Ectodermal cell (in vitro differentiated cells): ENCODE measurements at regions not wholly inside any gene's neighbourhood (a gene's known extent, or its start where the extent isn't known, plus 50 kb on each side); places are given as distances from the start of the nearest gene placed in this dataset.

Source experiments
- H3K27ac ChIP-seq: 2 replicates; pipeline ENCODE4 v1.7.0; 2013; ENCODE audit warnings: mild to moderate bottlenecking, low read depth, low read length; ENCODE audit not compliant: insufficient read depth, poor library complexity, severe bottlenecking
- H3K27me3 ChIP-seq: 2 replicates; pipeline ENCODE4 v1.7.0; 2013; ENCODE audit warnings: mild to moderate bottlenecking, low read length; ENCODE audit not compliant: insufficient read depth, control insufficient read depth, poor library complexity, severe bottlenecking
- H3K36me3 ChIP-seq: one replicate; pipeline ENCODE4 v1.7.0; 2013; ENCODE audit warnings: low read length; ENCODE audit not compliant: control insufficient read depth, insufficient read depth
- H3K4me1 ChIP-seq: one replicate; pipeline ENCODE4 v1.7.0; 2013; ENCODE audit warnings: low read length; ENCODE audit not compliant: control insufficient read depth, insufficient read depth
- H3K4me3 ChIP-seq: 2 replicates; pipeline ENCODE4 v1.7.0; 2013; ENCODE audit warnings: low read depth, low read length, control low read depth; ENCODE audit not compliant: insufficient read depth
- H3K9me3 ChIP-seq: 2 replicates; pipeline ENCODE4 v1.7.0; 2013; ENCODE audit warnings: mild to moderate bottlenecking, low read length, moderate library complexity; ENCODE audit not compliant: control insufficient read depth
- WGBS, 2 experiments: methylation state at CpG; one replicate each; pipeline ENCODE4 v1.1.7; 2013; ENCODE audit warnings: missing lambda C conversion rate in 2 of 2; 5-methylcytosine and 5-hydroxymethylcytosine counted together

DNA sequence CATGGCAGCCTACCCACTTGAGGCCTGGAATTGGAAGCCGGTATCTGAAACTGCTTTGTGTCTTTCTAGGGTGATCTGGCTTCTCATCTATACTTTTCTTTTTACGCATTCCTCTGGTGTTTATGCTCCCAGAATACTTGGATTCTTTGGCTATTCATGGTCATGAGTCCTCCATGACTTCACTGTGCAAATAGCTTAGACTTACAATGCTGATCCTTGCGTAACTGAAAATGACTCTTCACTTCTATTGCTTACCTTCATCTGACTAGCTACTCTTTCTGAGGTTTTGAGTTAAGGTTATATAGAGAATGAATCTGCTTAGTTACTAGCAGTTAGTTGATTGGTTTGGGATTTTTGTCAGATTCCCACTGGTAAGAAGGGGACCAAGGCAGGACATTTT is 121.7 kb upstream of the NOVA1 start:
- 99 to 100% methylated on average over 3 of the region's 3 CpGs for WGBS, 2 experiments
- H3K4me1 ChIP-seq = no peaks in the 10 kb centered on the region
- no peak overlapping the region for H3K27ac ChIP-seq
- H3K27me3 ChIP-seq = no peaks in the 10 kb centered on the region
- H3K4me3 ChIP-seq = no peak overlapping the region
- H3K36me3 ChIP-seq = no peaks in the 10 kb centered on the region
- H3K9me3 ChIP-seq = no peaks in the 10 kb centered on the region

DNA sequence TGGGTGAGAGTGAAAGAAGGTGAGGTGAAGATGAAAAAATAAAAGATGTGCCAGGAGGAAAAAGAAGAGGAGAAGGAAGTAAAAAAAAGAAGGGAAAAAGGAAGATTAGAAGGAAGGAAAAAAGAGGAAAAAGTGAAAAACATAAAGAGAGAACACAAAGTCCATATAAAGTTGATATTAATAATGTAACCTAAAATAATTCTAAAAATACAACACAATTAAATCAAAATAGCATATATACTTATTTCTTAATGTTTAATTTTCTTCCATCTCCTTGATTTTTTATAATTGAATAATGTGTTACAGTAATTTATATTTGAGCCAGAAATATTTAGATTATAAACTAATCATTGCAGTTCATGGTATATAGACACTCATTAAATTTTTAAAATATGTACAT is 124.4 kb upstream of the NOVA1 start:
- Histone ChIP-seq H3K4me1 (no peaks in the 10 kb centered on the region), H3K27ac (no peak overlapping the region), H3K4me3 (no peak overlapping the region), H3K36me3 (no peaks in the 10 kb centered on the region), H3K27me3 (no peaks in the 10 kb centered on the region), H3K9me3 (no peaks in the 10 kb centered on the region)

DNA sequence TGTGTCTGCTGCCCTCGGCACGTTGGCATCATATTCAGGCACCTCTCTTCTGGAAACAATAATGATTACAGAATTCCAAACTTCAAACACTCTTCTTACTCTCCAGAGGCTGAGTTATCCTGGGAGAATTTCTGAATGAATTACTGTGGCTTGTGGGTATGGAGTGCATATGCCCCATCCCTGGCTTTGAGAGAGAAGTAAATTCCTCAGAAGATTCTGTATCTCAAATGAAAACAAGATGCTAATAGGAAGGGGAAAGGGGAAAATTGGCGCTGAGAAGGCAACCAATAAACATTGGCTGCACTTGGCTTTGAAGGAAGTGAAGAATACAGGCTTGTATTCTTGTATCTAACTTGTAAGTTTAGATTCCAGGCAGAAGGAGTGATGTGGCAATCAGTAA is 132.0 kb upstream of the NOVA1 start:
- Histone ChIP-seq H3K27me3 (no peaks in the 10 kb centered on the region), H3K27ac (no peak overlapping the region), H3K36me3 (no peaks in the 10 kb centered on the region), H3K4me1 (no peaks in the 10 kb centered on the region), H3K9me3 (no peaks in the 10 kb centered on the region), H3K4me3 (no peak overlapping the region)
- WGBS, 2 experiments = 84 to 88% methylated on average over 3 of the region's 3 CpGs

DNA sequence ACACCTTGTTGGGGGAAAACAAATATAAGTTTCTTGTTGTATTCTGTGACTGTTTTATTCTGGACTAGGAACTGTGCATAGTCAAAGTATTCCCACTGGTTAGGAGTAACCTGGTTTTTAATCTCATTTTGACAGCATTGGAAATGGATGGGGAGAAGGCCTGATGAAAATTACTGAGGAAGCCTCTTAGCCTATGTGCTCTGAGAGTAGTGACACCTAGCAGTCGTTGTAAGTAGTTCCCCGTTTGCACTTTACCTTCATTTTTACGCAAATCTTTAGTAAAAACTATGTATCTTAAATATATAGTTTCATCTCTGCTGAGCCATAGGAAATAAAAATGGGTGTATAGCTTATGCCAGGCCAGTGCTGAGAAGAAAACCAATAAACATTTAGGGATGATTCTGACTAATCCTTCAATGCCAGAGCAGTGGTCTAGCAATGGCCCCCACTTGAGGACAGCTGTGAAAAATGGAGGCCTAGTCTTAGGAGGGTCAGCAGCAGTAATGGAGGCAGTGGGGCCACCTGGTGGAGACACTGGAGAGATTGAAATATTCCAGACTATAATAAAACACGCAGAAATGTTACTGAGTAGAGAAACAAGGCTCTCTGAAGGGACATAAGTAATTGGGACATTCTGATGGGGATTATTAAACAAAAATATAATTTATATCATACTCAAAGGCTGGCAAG is 133.2 kb upstream of the NOVA1 start:
- H3K36me3 ChIP-seq = no peaks in the 10 kb centered on the region
- H3K27ac ChIP-seq = no peak overlapping the region
- H3K4me3 ChIP-seq = no peak overlapping the region
- no peaks in the 10 kb centered on the region for H3K9me3 ChIP-seq
- H3K27me3 ChIP-seq = no peaks in the 10 kb centered on the region
- 76 to 100% methylated on average over 1 to 3 of the region's 4 CpGs for WGBS, 2 experiments
- no peaks in the 10 kb centered on the region for H3K4me1 ChIP-seq

DNA sequence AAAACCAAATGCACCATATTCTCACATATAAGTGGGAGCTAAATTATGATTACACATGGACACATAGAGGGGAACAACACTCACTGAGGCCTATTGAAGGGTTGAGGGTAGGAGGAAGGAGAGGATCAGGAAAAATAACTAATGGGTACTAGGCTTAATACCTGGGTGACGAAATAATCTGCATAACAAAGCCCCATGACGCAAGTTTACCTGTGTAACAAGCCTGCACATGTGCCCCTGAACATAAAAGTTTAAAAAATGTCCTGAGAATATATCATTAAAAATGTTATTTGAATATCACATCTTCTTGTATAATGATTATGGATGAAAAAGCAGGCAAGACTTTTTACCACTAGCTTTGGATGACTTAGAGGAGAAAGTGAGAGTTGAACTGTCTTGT is 138.0 kb upstream of the NOVA1 start:
- H3K4me1 ChIP-seq = no peaks in the 10 kb centered on the region
- no peak overlapping the region for H3K27ac ChIP-seq
- no peaks in the 10 kb centered on the region for H3K9me3 ChIP-seq
- H3K27me3 ChIP-seq = no peaks in the 10 kb centered on the region
- H3K36me3 ChIP-seq = no peaks in the 10 kb centered on the region
- WGBS, 2 experiments = 92 to 93% methylated on average over 2 of the region's 2 CpGs
- H3K4me3 ChIP-seq = no peak overlapping the region

DNA sequence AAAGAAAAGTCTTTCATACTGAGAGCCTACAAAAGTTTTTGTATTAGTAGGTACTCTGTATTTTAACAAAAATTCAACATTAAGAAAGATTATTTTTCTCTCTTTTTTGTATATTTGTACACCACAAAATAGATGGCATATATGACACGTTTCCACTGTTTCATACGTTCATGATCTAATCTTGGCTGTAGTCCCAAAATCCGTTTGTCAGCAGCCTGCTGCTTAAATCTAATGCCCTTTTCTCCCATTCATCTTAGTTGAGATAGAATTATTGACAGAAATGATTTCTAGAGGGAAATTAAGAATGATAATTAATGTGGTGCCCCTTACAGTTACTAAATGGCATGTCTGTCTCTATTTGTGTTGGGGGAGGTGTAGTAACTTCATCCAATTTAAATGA is 140.7 kb upstream of the NOVA1 start:
- Histone ChIP-seq H3K4me1 (no peaks in the 10 kb centered on the region), H3K36me3 (no peaks in the 10 kb centered on the region), H3K27ac (no peak overlapping the region), H3K9me3 (no peaks in the 10 kb centered on the region), H3K27me3 (no peaks in the 10 kb centered on the region), H3K4me3 (no peak overlapping the region)
- 92 to 95% methylated on average over 3 of the region's 3 CpGs for WGBS, 2 experiments

DNA sequence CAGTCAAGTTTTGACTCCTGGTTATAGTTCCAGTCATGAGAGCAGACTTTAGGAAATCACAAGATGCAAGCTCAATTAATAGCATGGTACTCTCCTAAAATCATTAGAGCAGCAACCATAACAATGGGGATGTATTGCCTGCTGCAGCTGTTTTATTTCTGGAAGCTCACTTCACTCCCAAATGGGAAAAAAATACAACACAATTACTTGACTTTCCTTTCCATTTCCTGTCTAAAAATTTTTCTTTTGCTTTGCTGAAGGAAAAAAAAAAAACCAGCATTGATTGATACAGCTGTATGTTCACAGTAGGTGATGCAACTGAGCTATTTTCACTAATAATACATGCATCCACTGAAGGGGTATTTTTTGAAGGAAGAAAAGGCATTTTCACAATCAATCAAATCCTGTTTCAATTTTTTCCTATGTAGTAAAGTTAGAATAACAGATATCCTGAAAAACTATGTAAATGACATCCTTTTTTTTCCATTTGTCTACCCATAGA is 143.9 kb upstream of the NOVA1 start:
- H3K27ac ChIP-seq = no peak overlapping the region
- no peaks in the 10 kb centered on the region for H3K36me3 ChIP-seq
- H3K9me3 ChIP-seq = no peaks in the 10 kb centered on the region
- H3K27me3 ChIP-seq = no peaks in the 10 kb centered on the region
- no peak overlapping the region for H3K4me3 ChIP-seq
- no peaks in the 10 kb centered on the region for H3K4me1 ChIP-seq

DNA sequence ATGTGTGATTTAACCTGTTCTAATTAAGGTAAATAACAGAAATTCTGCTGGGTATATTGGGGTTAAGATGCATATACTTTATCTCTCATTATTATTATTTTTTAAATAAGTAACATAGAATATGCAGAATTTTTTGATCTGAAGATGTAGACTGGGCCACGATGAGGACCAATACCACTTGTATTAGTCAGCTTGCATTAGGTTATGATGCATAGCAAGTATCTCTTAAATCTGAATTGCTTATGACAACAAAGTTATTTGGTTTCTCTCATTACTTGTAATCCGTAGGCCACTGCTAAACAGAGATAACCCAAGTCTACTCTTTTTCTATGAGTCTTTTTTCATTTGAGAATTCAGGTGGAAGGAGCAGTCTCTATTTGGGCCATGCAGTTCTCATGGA is 145.5 kb upstream of the NOVA1 start:
- H3K4me1 ChIP-seq = no peaks in the 10 kb centered on the region
- H3K36me3 ChIP-seq = no peaks in the 10 kb centered on the region
- H3K4me3 ChIP-seq = no peak overlapping the region
- WGBS, 2 experiments = 90 to 100% methylated on average over 1 to 2 of the region's 2 CpGs
- H3K27ac ChIP-seq = no peak overlapping the region
- H3K27me3 ChIP-seq = no peaks in the 10 kb centered on the region
- H3K9me3 ChIP-seq = no peaks in the 10 kb centered on the region

DNA sequence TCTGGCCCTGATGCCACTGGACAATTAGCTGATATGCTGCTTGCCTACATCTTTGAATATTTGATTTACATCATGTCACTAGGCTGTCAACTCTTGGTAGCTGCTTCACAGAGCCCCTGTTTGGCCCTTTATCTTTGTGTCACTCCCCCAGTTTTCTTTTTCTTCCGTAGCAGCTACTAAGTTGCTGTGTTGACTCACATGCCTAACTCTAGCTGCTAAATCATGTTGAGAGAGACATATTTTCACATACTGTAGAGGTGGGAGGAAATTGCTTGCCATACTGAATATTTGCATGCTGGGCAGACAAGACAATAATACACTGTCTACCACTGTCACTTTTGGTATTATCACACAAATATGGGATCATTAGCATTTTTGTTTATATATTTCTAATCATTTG is 147.1 kb upstream of the NOVA1 start:
- no peaks in the 10 kb centered on the region for H3K9me3 ChIP-seq
- H3K36me3 ChIP-seq = no peaks in the 10 kb centered on the region
- no peaks in the 10 kb centered on the region for H3K27me3 ChIP-seq
- no peaks in the 10 kb centered on the region for H3K4me1 ChIP-seq
- H3K27ac ChIP-seq = no peak overlapping the region
- 100% methylated on average over 1 of the region's 1 CpG for WGBS, 2 experiments
- H3K4me3 ChIP-seq = no peak overlapping the region

DNA sequence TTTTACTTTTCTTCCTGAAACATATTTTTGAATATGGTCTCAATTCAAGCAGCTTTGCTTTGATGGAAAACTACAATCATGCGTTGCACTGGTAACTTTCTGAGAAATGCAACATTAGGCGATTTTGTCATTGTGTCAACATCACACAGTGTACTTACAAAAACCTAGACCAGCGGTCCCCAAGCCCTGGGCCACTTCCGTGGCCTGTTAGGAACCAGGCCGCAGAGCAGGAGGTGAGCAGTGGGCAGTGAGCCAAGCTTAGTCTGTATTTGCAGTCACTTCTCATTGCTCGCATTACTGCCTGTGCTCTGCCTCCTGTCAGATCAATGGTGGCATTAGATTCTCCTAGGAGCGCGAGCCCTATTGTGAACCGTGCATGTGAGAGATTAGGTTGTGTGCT is 163.7 kb upstream of the NOVA1 start:
- Histone ChIP-seq H3K4me3 (no peak overlapping the region), H3K4me1 (peaks cover 6% of the 10 kb centered on the region), H3K36me3 (no peaks in the 10 kb centered on the region), H3K27ac (no peak overlapping the region), H3K9me3 (no peaks in the 10 kb centered on the region), H3K27me3 (no peaks in the 10 kb centered on the region)
- WGBS, 2 experiments = 93 to 95% methylated on average over 9 of the region's 9 CpGs

DNA sequence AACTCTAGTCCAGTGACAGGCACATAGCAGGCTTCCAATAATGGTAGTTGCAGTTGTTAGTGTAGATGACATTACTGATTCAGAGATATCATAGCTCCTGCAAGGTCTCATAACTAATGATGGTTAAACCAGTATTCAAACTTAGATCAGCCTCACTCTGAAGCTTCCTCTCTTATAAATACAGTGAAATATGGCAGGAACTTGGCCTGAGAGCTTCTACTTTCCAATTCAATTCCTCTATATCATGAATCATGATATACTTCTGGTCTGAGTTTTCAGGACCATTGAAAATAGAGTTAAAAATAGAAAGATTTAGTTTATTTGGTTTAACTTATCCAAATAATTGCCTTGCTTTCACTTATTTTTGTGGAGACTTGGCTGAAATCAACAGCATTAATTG is 167.5 kb upstream of the NOVA1 start:
- no peaks in the 10 kb centered on the region for H3K36me3 ChIP-seq
- H3K4me3 ChIP-seq = no peak overlapping the region
- H3K27me3 ChIP-seq = no peaks in the 10 kb centered on the region

More for the DNA sequence above, 167.5 kb upstream of the NOVA1 start:
- Histone ChIP-seq H3K4me1 (peaks cover 6% of the 10 kb centered on the region), H3K9me3 (no peaks in the 10 kb centered on the region), H3K27ac (no peak overlapping the region)
